Stomach (tissue), 8 donors: ENCODE measurements at regions not wholly inside any gene's neighbourhood (a gene's known extent, or its start where the extent isn't known, plus 50 kb on each side); places are given as distances from the start of the nearest gene placed in this dataset.

Source experiments
- DNase-seq, 2 donors: peaks; one replicate each; pipeline versions ENCODE4 v3.0.0 to v3.0.0-alpha.2; 2013 to 2019
- H3K27ac ChIP-seq, 5 donors: fragments of 200-600 bp in 4 of 5; sonication (generic) in 4 of 5; one replicate each; pipeline ENCODE4 v1.5.1; 2013 to 2019; ENCODE audit warnings: mild to moderate bottlenecking in 1 of 5, moderate library complexity in 1 of 5
- H3K27me3 ChIP-seq, 3 donors: fragments of 200-600 bp; sonication (generic); one replicate each; pipeline ENCODE4 v1.5.1; 2017 to 2019; ENCODE audit warnings: mixed run types in 1 of 3
- H3K36me3 ChIP-seq, 4 donors: fragments of 200-600 bp; sonication (generic); 1 replicate in 3 of 4; 2 replicates in 1 of 4; pipeline ENCODE4 v1.5.1; 2016 to 2019
- H3K4me1 ChIP-seq, 4 donors: fragments of 200-600 bp; sonication (generic); one replicate each; pipeline ENCODE4 v1.5.1; 2016 to 2019
- H3K4me3 ChIP-seq, 4 donors: fragments of 200-600 bp; sonication (generic) in 3 of 4; one replicate each; pipeline ENCODE4 v1.5.1; 2016 to 2019; ENCODE audit warnings: mild to moderate bottlenecking in 1 of 4
- H3K9me3 ChIP-seq, 4 donors: fragments of 200-600 bp; sonication (generic); one replicate each; pipeline ENCODE4 v1.5.1; 2016 to 2019
- CTCF ChIP-seq, 7 experiments: fragments of 450-650 bp in 4 of 7; fragments of 200-600 bp in 3 of 7; sonication (generic) in 3 of 7; IDR thresholded peaks; one replicate each; pipeline ENCODE4 v1.5.1; 2016 to 2019; ENCODE audit warnings: antibody characterized with exemption in 7 of 7, control low read depth in 2 of 7, mild to moderate bottlenecking in 1 of 7
- EP300 ChIP-seq: sonication (generic); formaldehyde crosslinking; IDR thresholded peaks from one replicate; pipeline ENCODE4 v1.6.1; 2017; ENCODE audit warnings: antibody characterized with exemption
- POLR2A ChIP-seq, 4 donors: fragments of 450-650 bp; IDR thresholded peaks; one replicate each; pipeline ENCODE4 v1.6.1; 2016; ENCODE audit warnings: antibody characterized with exemption in 4 of 4, control low read depth in 2 of 4, mild to moderate bottlenecking in 1 of 4, moderate library complexity in 1 of 4
- POLR2AphosphoS5 ChIP-seq, 3 donors: sonication (generic); formaldehyde crosslinking; IDR thresholded peaks; one replicate each; pipeline ENCODE4 v1.6.1; 2016; ENCODE audit warnings: antibody characterized with exemption in 3 of 3
- WGBS, 5 donors: extraction: QIAGEN DNeasy Blood & Tissue Kit in 3 of 5; methylation state at CpG; one replicate each; pipeline versions ENCODE4 v1.1.5 to v1.1.7; 2013 to 2018; 5-methylcytosine and 5-hydroxymethylcytosine counted together
- intact Hi-C: fragments of 100-400 bp; cut with DNase I; formaldehyde crosslinking; loops from one replicate; pipeline ENCODE4 v1.15.1; 2023; ENCODE audit warnings: low total_unique reads
- donor health status: healthy with polysubstance abuse.
- donor health status: Bipolar disorder and iron deficiency.
- donor health status: healthy.

GRCh38 chr2:19282305-19282704 lies 76.1 kb downstream of the OSR1 start:
- intact Hi-C loops, result no loop called here

GRCh38 chr2:19274439-19274838 lies 84.0 kb downstream of the OSR1 start:
- no peak for DNase-seq
- Histone ChIP-seq H3K4me1 (no peaks in the 10 kb centered on the region), H3K9me3 (no peaks in the 10 kb centered on the region), H3K27ac (no peak overlapping the region), H3K4me3 (no peak overlapping the region), H3K27me3 (no peaks in the 10 kb centered on the region), H3K36me3 (no peaks in the 10 kb centered on the region)
- intact Hi-C loops, result no loop called here
- TF ChIP-seq POLR2AphosphoS5 (IDR thresholded peaks at IDR 0.05) (no peak), POLR2A (IDR thresholded peaks at IDR 0.05) (no peak), EP300 (no peak), CTCF (IDR thresholded peaks at IDR 0.05) (no peak)

More at GRCh38 chr2:19282305-19282704, 76.1 kb downstream of the OSR1 start:
- no peak for DNase-seq
- Histone ChIP-seq H3K27me3 (no peaks in the 10 kb centered on the region), H3K36me3 (no peaks in the 10 kb centered on the region), H3K4me3 (no peak overlapping the region), H3K27ac (no peak overlapping the region), H3K9me3 (no peaks in the 10 kb centered on the region), H3K4me1 (no peaks in the 10 kb centered on the region)
- TF ChIP-seq POLR2AphosphoS5 (IDR thresholded peaks at IDR 0.05) (no peak), CTCF (IDR thresholded peaks at IDR 0.05) (no peak), POLR2A (IDR thresholded peaks at IDR 0.05) (no peak), EP300 (no peak)
- WGBS, 5 donors, result 86 to 93% (median 90%) methylated on average over 4 of the region's 4 CpGs

- H3K27ac ChIP-seq, result no peak overlapping the region
- TF ChIP-seq POLR2AphosphoS5 (IDR thresholded peaks at IDR 0.05), result no peak
- no peak for TF ChIP-seq CTCF (IDR thresholded peaks at IDR 0.05)
- TF ChIP-seq EP300, result no peak
- TF ChIP-seq POLR2A (IDR thresholded peaks at IDR 0.05), result no peak
- WGBS, 5 donors, result 75 to 96% (median 86%) methylated on average over 1 of the region's 1 CpG
- no peak overlapping the region for H3K4me3 ChIP-seq
- no peak for DNase-seq
- no peaks in the 10 kb centered on the region for H3K27me3 ChIP-seq
- no peaks in the 10 kb centered on the region for H3K9me3 ChIP-seq
- H3K4me1 ChIP-seq, result no peaks in the 10 kb centered on the region
- no peaks in the 10 kb centered on the region for H3K36me3 ChIP-seq
- intact Hi-C loops, result no loop called here
These were observed 85.4 kb downstream of the OSR1 start for GRCh38 chr2:19272941-19273470.

GRCh38 chr2:19272039-19272438 lies 86.4 kb downstream of the OSR1 start:
- 67 to 97% (median 85%) methylated on average over 4 of the region's 4 CpGs for WGBS, 5 donors
- no peaks in the 10 kb centered on the region for H3K36me3 ChIP-seq
- intact Hi-C loops, result no loop called here
- no peak for DNase-seq
- H3K4me3 ChIP-seq, result no peak overlapping the region
- H3K27me3 ChIP-seq, result no peaks in the 10 kb centered on the region
- H3K4me1 ChIP-seq, result no peaks in the 10 kb centered on the region
- H3K9me3 ChIP-seq, result no peaks in the 10 kb centered on the region
- no peak overlapping the region for H3K27ac ChIP-seq
- TF ChIP-seq POLR2AphosphoS5 (IDR thresholded peaks at IDR 0.05) (no peak), POLR2A (IDR thresholded peaks at IDR 0.05) (no peak), EP300 (no peak), CTCF (IDR thresholded peaks at IDR 0.05) (no peak)
